ENCODE measurements at regions not wholly inside any gene's neighbourhood (a gene's known extent, or its start where the extent isn't known, plus 50 kb on each side); places are given as distances from the start of the nearest gene placed in this dataset.

- Histone ChIP-seq H3K14ac (replicated peaks; ENCODE audit: low read depth, low read length) (no peak overlapping the region), H4K91ac (ENCODE audit: insufficient read depth, low read depth, low read length) (no peak overlapping the region), H4K5ac (ENCODE audit: low read depth, low read length) (no peak overlapping the region), H3K4me3 (ENCODE audit: insufficient read depth, low read depth, low read length) (no peak overlapping the region), H3K18ac (ENCODE audit: low read depth, low read length) (no peak overlapping the region), H3K4me1 (ENCODE audit: control insufficient read depth, insufficient read depth, low read length) (no peaks in the 10 kb centered on the region), H4K20me1 (ENCODE audit: insufficient read depth, low read length) (no peaks in the 10 kb centered on the region), H2BK5ac (ENCODE audit: low read depth, low read length, poor library complexity, severe bottlenecking) (no peak overlapping the region), H3K9ac (ENCODE audit: low read depth, low read length) (no peak overlapping the region), H2AFZ (replicated peaks; ENCODE audit: low read length, poor library complexity) (no peak overlapping the region), H2BK15ac (ENCODE audit: low read depth, low read length) (no peak overlapping the region), H3K79me1 (ENCODE audit: low read depth in 1 of 2, low read length in 2 of 2) (no peaks in the 10 kb centered on the region), H3K36me3 (ENCODE audit: control insufficient read depth, insufficient read depth, low read length) (no peaks in the 10 kb centered on the region), H3K23ac (ENCODE audit: low read depth, low read length) (no peak overlapping the region), H3K4ac (ENCODE audit: low read depth, low read length) (no peak overlapping the region), H2BK120ac (ENCODE audit: low read depth, low read length) (no peak overlapping the region), H2BK20ac (ENCODE audit: low read depth, low read length) (no peak overlapping the region), H3K9me3 (ENCODE audit: control insufficient read depth, insufficient read depth, low read length) (peaks cover 2% of the 10 kb centered on the region; the same call in 1 of the 2 replicates), H3K4me2 (ENCODE audit: low read depth, low read length) (no peak overlapping the region), H3K56ac (ENCODE audit: extremely low read depth, insufficient read depth, low read length) (no peak overlapping the region), H2AK9ac (replicated peaks; ENCODE audit: low read depth, low read length, poor library complexity) (no peak overlapping the region), H4K8ac (ENCODE audit: low read depth in 2 of 2, low read length in 2 of 2) (no peak overlapping the region), H3K27ac (ENCODE audit: insufficient read depth, low read length) (no peak overlapping the region), H3K9me1 (ENCODE audit: insufficient read depth, low read length) (no peaks in the 10 kb centered on the region), H2AK5ac (ENCODE audit: low read depth, low read length) (no peak overlapping the region), H3K27me3 (ENCODE audit: control insufficient read depth, insufficient read depth, low read length) (no peaks in the 10 kb centered on the region)
- DNase-seq (no peak), ATAC-seq (ENCODE audit: low read depth) (no peak)
- CTCF ChIA-PET = interaction anchor here (0.6 kb wide), 1 partner anchor 130 kb away, joined by 4 read pairs; no protein-coding TSS in a partner anchor
- in situ Hi-C loops (cut with MboI; ENCODE audit: low sequenced_read_pairs) (no loop called here), dilution Hi-C loops (cut with HindIII; ENCODE audit: low sequenced_read_pairs, unreplicated experiment) (no loop called here), intact Hi-C loops (cut with micrococcal nuclease) (no loop called here)
- POLR2A ChIA-PET (ENCODE audit: unreplicated experiment) = no interaction called here
- TF ChIP-seq RAD21 (IDR thresholded peaks at IDR 0.05; ENCODE audit: low read length) = no peak
- no peak for TF ChIP-seq BHLHE40 (IDR thresholded peaks at IDR 0.05; ENCODE audit: low read depth, low read length)
- no peak for TF ChIP-seq CHD1 (IDR thresholded peaks at IDR 0.05; ENCODE audit: low read depth, low read length)
- no peak for TF ChIP-seq CEBPB (IDR thresholded peaks at IDR 0.05; ENCODE audit: low read depth, low read length)
- TF ChIP-seq MAZ (IDR thresholded peaks at IDR 0.05; ENCODE audit: borderline replicate concordance, low read depth, low read length) = no peak
- no peak for TF ChIP-seq NFE2L2 (IDR thresholded peaks at IDR 0.05; ENCODE audit: low read depth, low read length)
- TF ChIP-seq RCOR1 (IDR thresholded peaks at IDR 0.05; ENCODE audit: insufficient replicate concordance, low read length) = no peak
- no peak for TF ChIP-seq CTCF (conservative IDR thresholded peaks at IDR 0.05; ENCODE audit: low read depth, low read length)
- no peak for TF ChIP-seq FOS (IDR thresholded peaks at IDR 0.05; ENCODE audit: low read depth, low read length)
- no peak for TF ChIP-seq POLR2A (IDR thresholded peaks at IDR 0.05; ENCODE audit: low read depth, low read length)
- TF ChIP-seq ELK1 (IDR thresholded peaks at IDR 0.05; ENCODE audit: borderline replicate concordance, low read depth, low read length) = no peak
- TF ChIP-seq RFX5 (IDR thresholded peaks at IDR 0.05; ENCODE audit: low read depth, low read length) = no peak
- TF ChIP-seq MAFK (IDR thresholded peaks at IDR 0.05; ENCODE audit: low read depth, low read length) = no peak
- no peak for TF ChIP-seq USF2 (IDR thresholded peaks at IDR 0.05; ENCODE audit: low read depth, low read length)
- no peak for TF ChIP-seq MXI1 (IDR thresholded peaks at IDR 0.05; ENCODE audit: borderline replicate concordance, low read depth, low read length)
- no CpG with 5 or more reads among the region's 2 CpGs for WGBS, 2 experiments (ENCODE audit: extremely low coverage in 2 of 2, insufficient read length in 1 of 2)
- BruUV-seq (replicated peaks) = no TSS peak
These were observed 140.6 kb downstream of the SPANXA1 start for GRCh38 chrX:141443922-141444321.
